ENCODE measurements at regions not wholly inside any gene's neighbourhood (a gene's known extent, or its start where the extent isn't known, plus 50 kb on each side); places are given as distances from the start of the nearest gene placed in this dataset.

GRCh38 chr12:14129611-14130195 is 148.3 kb upstream of the GRIN2B start:
- H3K9ac ChIP-seq (ENCODE audit: insufficient read depth in 1 of 2, low read length in 2 of 2), result no peak overlapping the region
- TF ChIP-seq CTCF (IDR thresholded peaks at IDR 0.05; ENCODE audit: control extremely low read depth, extremely low read depth), result no peak
- H3K4me3 ChIP-seq, result no peak overlapping the region
- H3K9me3 ChIP-seq (ENCODE audit: control insufficient read depth in 4 of 4, insufficient read depth in 3 of 4, low read length in 3 of 4), result peaks cover 0 to 5% (median 2%) of the 10 kb centered on the region in 4 donors
- no peaks in the 10 kb centered on the region for H3K36me3 ChIP-seq (ENCODE audit: control insufficient read depth in 4 of 4, insufficient read depth in 4 of 4, low read length in 4 of 4)
- H3K27ac ChIP-seq (ENCODE audit: low read depth in 1 of 2, low read length in 1 of 2), result no peak overlapping the region
- no peaks in the 10 kb centered on the region for H3K27me3 ChIP-seq (ENCODE audit: control insufficient read depth in 3 of 3, insufficient read depth in 3 of 3, low read length in 2 of 3)
- H3K4me1 ChIP-seq (ENCODE audit: control insufficient read depth in 5 of 5, insufficient read depth in 5 of 5, low read length in 5 of 5), result no peaks in the 10 kb centered on the region
- 80 to 81% methylated on average over 12 of the region's 12 CpGs for WGBS, 2 donors
- no peak for ATAC-seq (ENCODE audit: insufficient read depth, low FRiP score)
- peak in 1 of 3 donors; percentile 6 for DNase-seq

DNA sequence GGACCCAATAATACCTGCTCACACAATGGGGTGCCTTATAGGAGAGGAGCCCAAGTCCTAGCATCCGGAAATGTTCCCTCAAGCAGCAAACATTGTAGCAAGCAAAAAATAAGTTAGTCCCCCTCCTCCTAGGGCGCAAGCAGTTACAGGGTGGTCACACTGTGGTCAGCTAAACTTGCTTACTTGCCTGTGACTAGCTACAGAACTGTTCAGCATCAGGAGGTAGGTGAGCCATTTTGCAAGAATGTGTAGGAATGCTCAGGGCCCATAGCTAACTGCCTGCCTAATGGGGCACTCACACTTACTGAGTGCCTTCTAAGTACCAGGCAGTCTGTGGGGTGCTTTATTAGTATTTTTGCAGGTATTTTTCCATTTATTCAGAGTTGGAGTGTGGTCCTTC is 154.6 kb upstream of the GRIN2B start:
- no peak overlapping the region for H3K27ac ChIP-seq (ENCODE audit: low read depth in 1 of 2, low read length in 1 of 2)
- DNase-seq, result no peak
- H3K9me3 ChIP-seq (ENCODE audit: control insufficient read depth in 4 of 4, insufficient read depth in 3 of 4, low read length in 3 of 4), result peaks cover 0 to 5% (median 0%) of the 10 kb centered on the region in 4 donors
- TF ChIP-seq CTCF (IDR thresholded peaks at IDR 0.05; ENCODE audit: control extremely low read depth, extremely low read depth), result no peak
- ATAC-seq (ENCODE audit: insufficient read depth, low FRiP score), result no peak
- H3K4me1 ChIP-seq (ENCODE audit: control insufficient read depth in 5 of 5, insufficient read depth in 5 of 5, low read length in 5 of 5), result no peaks in the 10 kb centered on the region
- no peak overlapping the region for H3K9ac ChIP-seq (ENCODE audit: insufficient read depth in 1 of 2, low read length in 2 of 2)
- H3K4me3 ChIP-seq, result no peak overlapping the region
- no peaks in the 10 kb centered on the region for H3K27me3 ChIP-seq (ENCODE audit: control insufficient read depth in 3 of 3, insufficient read depth in 3 of 3, low read length in 2 of 3)
- 93 to 94% methylated on average over 2 of the region's 2 CpGs for WGBS, 2 donors
- no peaks in the 10 kb centered on the region for H3K36me3 ChIP-seq (ENCODE audit: control insufficient read depth in 4 of 4, insufficient read depth in 4 of 4, low read length in 4 of 4)

GRCh38 chr12:14138495-14138894 is 157.1 kb upstream of the GRIN2B start:
- WGBS, 2 donors, result 69 to 73% methylated on average over 6 of the region's 6 CpGs
- Histone ChIP-seq H3K36me3 (ENCODE audit: control insufficient read depth in 4 of 4, insufficient read depth in 4 of 4, low read length in 4 of 4) (no peaks in the 10 kb centered on the region), H3K9ac (ENCODE audit: insufficient read depth in 1 of 2, low read length in 2 of 2) (no peak overlapping the region), H3K4me3 (no peak overlapping the region), H3K27ac (ENCODE audit: low read depth in 1 of 2, low read length in 1 of 2) (no peak overlapping the region), H3K9me3 (ENCODE audit: control insufficient read depth in 4 of 4, insufficient read depth in 3 of 4, low read length in 3 of 4) (no peaks in the 10 kb centered on the region), H3K4me1 (ENCODE audit: control insufficient read depth in 5 of 5, insufficient read depth in 5 of 5, low read length in 5 of 5) (no peaks in the 10 kb centered on the region), H3K27me3 (ENCODE audit: control insufficient read depth in 3 of 3, insufficient read depth in 3 of 3, low read length in 2 of 3) (no peaks in the 10 kb centered on the region)
- ATAC-seq (ENCODE audit: insufficient read depth, low FRiP score) (no peak), DNase-seq (peak; percentile 3 to 17 (median 10))
- no peak for TF ChIP-seq CTCF (IDR thresholded peaks at IDR 0.05; ENCODE audit: control extremely low read depth, extremely low read depth)

Data from lung (tissue), 11 donors.